ENCODE measurements at regions not wholly inside any gene's neighbourhood (a gene's known extent, or its start where the extent isn't known, plus 50 kb on each side); places are given as distances from the start of the nearest gene placed in this dataset.

GRCh38 chr9:80062567-80062966, 490.8 kb downstream of the TLE4 start:
- no peak for TF ChIP-seq EZH2 (IDR thresholded peaks at IDR 0.05; ENCODE audit: low read length)
- no peak for TF ChIP-seq CTCF (optimal IDR thresholded peaks at IDR 0.05 in 1 of 3, IDR thresholded peaks at IDR 0.05 in 1 of 3, conservative IDR thresholded peaks at IDR 0.05 in 1 of 3; ENCODE audit: extremely low read depth in 1 of 3, insufficient read depth in 2 of 3, low read length in 3 of 3)
